NCI-H748 treated with DMSO at 0.1 percent for 48 hours (cell line): ENCODE measurements at regions not wholly inside any gene's neighbourhood (a gene's known extent, or its start where the extent isn't known, plus 50 kb on each side); places are given as distances from the start of the nearest gene placed in this dataset.
"Not testable (repeated sequence)": the region's sequence is repeated elsewhere in the genome, so short reads cannot be mapped to it uniquely, and the experiment has no call there.

Experiments used
- DNase-seq: peaks from one replicate; lab custom pipeline; 2025; lab: John Stamatoyannopoulos, UW

- not testable (repeated sequence) for DNase-seq
These were observed 81.5 kb downstream of the TRIM69 start for GRCh38 chr15:44817797-44818196.

- DNase-seq: not testable (repeated sequence)
These were observed 83.1 kb downstream of the TRIM69 start for GRCh38 chr15:44819331-44819987.

DNA sequence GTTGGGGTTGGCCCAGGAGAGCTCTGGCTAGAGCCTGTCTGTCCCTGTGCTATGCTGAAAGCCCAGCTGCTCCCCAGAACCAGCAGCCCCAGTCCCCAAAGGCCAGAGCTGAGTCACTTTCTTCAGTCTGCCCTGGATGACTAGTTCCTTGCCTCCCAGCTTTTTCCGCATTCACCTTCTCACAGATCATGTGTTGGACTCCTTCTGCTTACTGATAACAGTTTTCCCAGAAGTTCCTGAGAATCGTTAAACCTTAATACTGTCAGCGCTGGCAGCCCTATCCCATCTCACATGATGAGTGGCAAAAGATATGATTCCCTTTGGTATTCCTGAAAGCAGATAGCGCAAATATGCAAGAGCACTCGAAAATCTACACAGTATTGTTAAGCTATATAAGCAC is 84.2 kb downstream of the TRIM69 start:
- DNase-seq: not testable (repeated sequence)

DNA sequence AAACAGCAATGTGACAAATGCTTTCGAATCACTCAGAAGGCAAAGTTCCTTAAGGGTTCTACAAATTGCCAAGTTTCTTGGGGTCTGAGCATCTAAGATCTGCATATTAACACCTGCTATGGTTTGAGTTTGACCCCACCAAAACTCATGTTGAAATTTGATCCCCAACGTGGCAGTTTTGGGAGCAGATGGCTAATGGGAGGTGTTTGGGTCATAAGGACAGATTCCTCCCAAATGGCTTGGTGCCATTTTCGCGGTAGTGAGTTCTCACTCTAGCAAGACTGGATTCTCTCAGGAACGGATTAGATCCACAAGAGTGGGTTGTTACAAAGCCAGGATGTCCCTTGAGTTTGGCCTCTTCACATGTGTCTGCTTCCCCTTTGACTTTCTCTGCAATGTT is 84.6 kb downstream of the TRIM69 start:
- not testable (repeated sequence) for DNase-seq

GRCh38 chr15:44824277-44825145 is 88.2 kb downstream of the TRIM69 start:
- not testable (repeated sequence) for DNase-seq

- DNase-seq: not testable (repeated sequence)
These were observed 90.3 kb downstream of the TRIM69 start for GRCh38 chr15:44826583-44826982.

DNA sequence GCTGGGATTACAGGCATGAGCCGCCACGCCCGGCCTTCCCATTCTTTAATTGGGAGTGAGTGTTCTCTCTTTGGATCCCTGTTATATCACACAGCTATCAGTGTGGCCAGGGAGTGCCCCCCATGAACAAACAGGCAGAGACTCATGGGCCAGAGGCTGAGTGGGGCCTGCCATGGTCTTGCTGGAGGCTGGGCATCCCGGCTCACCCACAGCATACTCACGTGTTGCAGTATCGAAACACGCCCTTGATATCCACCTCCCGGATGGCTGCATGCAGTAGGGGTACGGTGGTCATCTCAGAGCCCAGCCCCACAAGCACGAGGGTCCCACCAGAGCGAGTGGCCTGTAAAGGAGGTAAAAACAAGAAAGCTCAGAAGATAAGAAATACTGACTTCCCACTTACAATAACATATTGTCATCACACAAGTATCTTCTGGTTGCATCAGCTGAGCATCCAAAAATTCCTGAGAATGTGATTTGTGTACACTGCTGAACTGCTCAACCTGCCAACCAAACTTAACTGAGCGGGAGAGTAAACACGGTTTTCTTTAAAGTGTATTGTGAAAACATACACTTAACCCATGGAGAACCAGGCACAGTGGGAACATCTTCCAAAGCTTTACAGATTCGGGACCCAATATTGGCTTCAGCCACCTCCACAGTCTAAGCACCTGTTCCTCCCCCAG is 92.0 kb downstream of the TRIM69 start:
- DNase-seq: not testable (repeated sequence)

DNA sequence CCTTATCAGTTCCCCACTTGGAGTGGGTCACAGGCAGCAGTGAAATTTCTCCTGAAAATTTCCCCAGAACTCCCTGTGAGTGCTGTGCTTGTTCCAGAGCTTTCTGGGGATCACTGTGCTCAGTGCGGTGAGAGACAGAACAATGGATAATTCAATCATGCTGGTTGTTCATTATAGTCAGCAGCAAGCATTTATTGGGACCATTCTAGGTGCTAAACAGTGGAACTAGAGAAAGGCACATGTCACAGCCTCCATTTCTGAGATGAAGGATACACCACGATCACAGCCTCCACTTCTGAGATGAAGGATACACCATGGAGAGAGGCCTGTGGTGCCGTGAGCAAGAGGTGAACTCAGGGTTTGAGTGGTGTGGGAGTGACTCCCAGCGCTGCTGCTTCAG is 92.8 kb downstream of the TRIM69 start:
- not testable (repeated sequence) for DNase-seq

DNA sequence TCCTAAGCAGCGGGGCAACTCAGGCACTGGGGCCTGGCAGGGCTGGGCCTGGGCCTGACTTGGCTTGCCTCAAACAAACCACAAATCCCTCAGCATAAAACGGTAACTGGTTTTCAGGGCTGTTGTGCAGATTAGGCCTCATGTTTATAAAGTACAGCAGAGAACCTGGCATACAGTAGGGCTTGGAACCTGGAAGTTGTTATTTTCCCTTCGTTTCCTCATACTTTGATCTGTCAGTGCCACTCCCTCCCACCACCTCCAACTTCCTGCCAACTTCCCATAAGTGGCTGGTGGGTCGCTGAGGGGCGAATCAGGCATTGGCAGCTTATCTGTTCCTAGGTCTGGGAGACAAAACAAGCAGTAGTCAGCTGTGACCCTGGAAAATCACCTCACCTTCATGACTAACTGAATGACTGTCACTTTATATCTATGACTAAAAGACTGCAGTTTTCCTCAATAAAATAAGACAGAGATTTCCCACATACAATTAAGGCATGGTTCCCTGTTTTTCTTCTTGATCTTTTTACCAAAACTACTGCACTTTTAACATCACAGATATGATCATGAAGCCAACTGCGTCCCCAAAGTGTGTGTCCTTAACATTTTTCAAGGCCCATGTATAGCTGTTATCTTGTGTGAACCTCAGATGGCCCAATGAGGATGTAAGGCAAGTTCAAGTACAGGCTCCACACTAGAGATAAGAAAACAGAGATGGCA is 94.5 kb downstream of the TRIM69 start:
- not testable (repeated sequence) for DNase-seq

DNA sequence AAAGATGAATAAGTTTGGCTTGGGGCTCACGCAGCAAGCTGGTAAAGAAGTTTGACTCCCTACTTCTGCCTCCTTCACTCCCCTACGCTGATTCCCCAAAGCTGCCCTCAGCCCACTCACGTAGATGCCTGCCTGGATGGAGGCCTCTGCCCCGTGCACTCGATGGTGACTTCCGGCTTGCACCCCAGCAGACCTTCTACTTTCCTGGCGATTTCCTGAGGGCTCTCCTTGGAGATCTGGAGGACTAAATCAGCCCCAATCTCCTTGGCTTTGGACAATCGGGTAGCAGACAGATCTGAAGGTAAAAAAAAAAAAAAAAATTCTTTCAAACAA is 95.0 kb downstream of the TRIM69 start:
- not testable (repeated sequence) for DNase-seq

DNA sequence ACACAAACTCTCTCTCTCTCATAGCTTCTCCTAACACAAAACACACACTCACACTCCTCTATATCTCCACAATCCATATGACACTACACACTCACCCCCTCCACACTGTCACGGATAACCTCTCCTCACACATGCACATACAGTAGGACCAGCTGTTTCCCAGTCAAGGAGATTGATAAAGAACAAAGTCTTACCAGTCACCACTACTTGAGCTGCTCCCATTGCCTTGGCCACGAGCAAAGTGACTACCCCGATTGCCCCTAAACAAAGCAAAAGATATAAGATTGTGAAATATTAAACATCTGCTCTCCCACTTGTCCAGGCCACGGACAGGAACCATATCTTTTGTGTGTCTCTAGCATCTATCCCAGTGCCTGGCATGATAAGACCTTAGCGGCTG is 95.8 kb downstream of the TRIM69 start:
- DNase-seq: not testable (repeated sequence)

GRCh38 chr15:44833081-44833480 is 96.8 kb downstream of the TRIM69 start:
- not testable (repeated sequence) for DNase-seq

GRCh38 chr15:44833761-44834160 is 97.4 kb downstream of the TRIM69 start:
- not testable (repeated sequence) for DNase-seq

- DNase-seq: not testable (repeated sequence)
These were observed 98.8 kb downstream of the TRIM69 start for GRCh38 chr15:44835082-44835481.

DNA sequence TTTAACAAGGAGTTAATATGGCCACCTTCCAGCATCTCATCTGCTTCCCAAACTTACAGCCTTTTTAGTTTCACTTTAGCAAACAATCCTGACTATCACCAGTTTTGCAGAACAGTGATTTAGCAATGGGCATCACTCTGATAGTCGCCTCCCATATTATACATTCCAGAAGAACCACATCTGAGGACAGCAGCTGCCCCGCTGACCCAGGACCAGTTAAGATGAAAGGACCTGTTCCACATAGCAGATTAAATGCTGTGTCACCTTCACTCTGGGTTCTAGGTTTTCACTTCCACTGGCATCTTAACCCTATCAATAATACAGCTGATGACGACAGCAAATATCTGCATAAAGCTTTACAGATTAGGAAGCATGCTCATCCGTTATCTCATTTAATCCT is 99.8 kb downstream of the TRIM69 start:
- DNase-seq: no peak

- DNase-seq: not testable (repeated sequence)
These were observed 102.6 kb downstream of the TRIM69 start for GRCh38 chr15:44838929-44839328.

- not testable (repeated sequence) for DNase-seq
These were observed 105.4 kb downstream of the TRIM69 start for GRCh38 chr15:44841762-44842161.

DNA sequence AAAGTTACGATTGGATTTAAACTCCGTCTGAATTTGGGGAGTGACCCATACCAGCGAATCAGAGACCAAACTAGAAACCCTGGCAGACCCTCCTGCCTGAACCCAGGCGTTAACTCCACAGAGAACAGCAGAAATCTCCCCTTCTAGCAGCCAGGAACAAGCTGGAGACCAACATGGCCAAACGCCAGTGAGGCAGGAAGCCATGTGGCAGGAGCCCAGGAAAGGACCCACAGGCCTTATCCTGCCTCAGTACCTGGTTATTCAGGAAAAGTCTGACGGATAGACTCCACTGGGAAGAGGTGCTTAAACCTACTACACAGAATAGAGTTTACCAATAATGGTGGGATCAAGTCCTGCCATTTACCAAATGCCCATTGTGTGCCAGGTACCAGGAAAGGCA is 106.6 kb downstream of the TRIM69 start:
- not testable (repeated sequence) for DNase-seq

GRCh38 chr15:44844936-44845335 is 108.6 kb downstream of the TRIM69 start:
- not testable (repeated sequence) for DNase-seq

GRCh38 chr15:44846156-44846555 is 109.8 kb downstream of the TRIM69 start:
- not testable (repeated sequence) for DNase-seq

DNA sequence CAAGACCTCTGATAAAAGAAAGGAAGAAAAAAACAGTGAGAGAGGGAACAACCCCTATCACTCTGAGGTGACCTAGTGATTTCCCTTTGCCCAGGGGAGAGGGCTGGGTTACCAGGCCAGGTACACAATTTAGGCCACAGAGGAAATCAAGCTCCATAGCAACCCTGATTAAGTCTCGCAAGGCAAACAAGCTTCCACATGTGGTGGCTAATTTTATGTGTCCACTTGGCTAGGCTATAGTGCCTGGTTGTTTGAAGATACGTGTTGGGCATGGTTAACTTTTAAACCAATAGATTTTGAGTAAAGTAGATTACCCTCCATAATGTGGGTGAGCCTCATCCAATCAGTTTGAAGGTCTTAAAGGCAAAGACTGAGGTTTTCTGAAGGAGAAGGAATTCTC is 108.9 kb upstream of the TERB2 start:
- DNase-seq: not testable (repeated sequence)

- DNase-seq: not testable (repeated sequence)
These were observed 107.6 kb upstream of the TERB2 start for GRCh38 chr15:44848859-44849258.
